ENCODE measurements at regions not wholly inside any gene's neighbourhood (a gene's known extent, or its start where the extent isn't known, plus 50 kb on each side); places are given as distances from the start of the nearest gene placed in this dataset.

DNA sequence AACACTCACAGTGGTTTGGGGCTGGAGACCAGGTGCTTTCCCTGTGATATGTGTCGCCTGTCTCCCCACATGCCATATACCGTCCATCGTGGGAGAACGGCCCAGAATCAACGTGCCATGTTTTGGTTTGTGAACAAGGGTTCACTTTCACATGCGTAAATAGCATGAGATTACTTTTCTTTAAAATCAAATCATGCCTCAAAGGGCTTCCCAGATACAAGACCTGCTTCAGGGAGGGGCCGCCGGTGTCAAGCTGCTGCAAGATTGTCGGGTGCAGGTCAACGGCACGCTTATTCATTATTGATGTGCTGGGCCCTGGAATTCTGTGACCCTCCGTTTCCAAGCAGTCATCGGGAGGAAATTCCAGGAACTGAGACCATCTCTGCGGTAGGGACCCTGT, 145.2 kb upstream of the RTL1 start:
- no peak for DNase-seq

DNA sequence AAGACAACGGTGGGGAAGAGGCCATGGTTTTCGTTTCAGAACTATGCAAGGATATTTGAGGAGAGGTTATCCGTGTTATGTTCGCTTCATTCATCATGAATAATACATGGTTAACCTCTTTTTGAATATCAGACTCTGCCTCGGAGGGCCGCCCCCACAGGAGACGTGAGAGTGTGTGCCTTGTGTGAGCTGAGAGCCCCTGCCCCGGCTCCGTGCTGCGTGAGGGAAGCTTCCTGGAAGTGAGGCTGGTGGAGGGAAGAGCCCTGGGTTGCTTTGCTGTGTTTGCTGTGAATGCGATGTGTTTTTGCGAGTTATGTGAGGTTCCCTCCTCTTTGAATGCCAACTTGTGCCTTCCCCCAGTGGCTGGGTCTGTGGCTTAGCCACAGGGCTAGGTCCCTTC, 146.0 kb upstream of the RTL1 start:
- no peak for DNase-seq

DNA sequence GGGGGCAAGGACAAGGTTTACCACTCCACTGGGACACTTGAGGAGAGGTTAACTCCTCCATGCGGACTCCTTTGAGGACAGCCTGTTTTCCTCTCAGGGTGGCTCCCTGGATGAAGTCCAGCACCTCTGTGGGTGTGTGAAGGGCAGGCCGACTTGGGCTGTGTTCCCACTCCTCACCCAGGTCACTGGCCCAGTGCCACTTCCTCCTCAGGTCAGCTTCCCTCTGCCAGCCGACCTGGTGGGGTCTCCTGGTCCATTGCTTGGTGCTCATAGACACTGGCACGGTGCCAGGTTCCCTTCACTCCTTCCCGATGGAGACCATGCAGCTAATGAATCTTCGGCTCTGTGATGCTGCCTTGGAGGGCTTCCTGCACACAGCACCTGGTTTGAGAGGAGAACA, 146.4 kb upstream of the RTL1 start:
- no peak for DNase-seq

DNA sequence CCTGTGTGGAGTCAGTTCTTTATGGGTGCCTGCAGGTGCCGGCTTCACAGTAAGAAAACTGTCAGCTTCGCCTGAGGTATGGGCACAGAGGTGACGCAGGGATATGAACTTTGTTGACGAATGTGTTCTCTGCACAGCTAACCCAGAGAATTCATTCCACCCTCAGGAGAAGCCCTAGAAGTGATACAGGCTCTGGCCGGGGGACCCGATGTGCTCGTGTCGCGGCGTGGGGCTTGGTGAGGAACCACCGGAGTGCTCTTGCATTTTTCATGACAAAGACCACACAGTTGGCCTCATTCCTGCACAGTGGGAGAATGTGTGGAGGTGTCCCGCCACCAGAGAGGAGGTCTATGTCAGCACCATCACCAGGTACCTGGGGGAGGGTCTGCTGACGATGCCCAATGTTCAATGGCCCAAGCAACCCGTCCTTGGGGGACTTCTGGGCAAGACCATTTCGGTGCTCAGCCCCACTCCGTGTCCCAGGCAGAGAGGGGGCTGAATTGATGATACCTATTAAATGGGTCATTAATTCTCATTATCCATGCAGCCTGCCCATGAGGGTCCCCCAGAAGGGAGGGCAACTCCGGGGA, 147.5 kb upstream of the RTL1 start:
- DNase-seq, result no peak

DNA sequence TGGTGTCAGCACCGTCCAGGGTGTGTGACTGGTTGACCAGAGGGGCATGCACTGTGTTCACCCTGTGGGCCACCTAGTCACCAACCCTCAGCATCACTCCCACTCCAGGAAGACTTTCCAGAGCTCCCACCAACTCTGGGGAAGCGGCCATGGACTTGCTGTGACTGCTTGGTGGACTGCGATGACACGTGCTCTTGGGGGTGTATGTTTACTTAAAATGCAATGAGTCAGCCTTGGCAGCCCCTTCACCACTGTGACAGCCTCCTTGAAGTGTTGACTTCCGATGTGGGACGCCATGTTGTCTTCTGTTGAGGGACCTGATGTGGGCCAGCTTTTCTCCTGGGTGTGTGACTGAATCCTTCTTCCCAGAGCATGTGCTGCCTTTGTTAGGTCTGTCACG, 151.1 kb upstream of the RTL1 start:
- no peak for DNase-seq

DNA sequence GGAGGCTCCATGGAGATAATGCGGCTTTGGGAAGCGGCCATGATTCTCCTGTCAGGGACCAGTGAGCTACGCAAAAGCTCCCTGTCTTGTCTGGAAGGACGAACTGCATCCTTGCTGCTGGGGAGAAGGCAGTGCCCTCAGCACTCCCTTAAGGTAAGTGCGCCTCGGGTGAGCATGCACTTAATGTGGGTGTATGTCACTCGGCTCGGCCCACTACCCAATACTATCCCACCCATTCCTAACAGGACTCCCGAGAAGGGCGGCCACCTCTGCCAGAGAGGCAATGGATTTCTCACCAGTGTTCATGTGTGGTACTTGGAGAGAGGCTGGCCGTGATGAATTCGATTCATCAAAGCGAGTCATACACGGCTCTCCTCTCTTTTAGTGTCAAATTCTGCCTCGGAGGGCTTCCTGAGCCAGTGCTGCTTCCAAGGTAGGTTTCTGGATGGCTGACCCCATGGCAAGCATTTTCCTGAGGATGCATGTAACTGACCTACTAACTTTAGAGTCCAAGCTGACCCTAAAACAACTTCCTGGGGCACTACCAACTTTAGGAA, 151.7 kb upstream of the RTL1 start:
- no peak for DNase-seq

DNA sequence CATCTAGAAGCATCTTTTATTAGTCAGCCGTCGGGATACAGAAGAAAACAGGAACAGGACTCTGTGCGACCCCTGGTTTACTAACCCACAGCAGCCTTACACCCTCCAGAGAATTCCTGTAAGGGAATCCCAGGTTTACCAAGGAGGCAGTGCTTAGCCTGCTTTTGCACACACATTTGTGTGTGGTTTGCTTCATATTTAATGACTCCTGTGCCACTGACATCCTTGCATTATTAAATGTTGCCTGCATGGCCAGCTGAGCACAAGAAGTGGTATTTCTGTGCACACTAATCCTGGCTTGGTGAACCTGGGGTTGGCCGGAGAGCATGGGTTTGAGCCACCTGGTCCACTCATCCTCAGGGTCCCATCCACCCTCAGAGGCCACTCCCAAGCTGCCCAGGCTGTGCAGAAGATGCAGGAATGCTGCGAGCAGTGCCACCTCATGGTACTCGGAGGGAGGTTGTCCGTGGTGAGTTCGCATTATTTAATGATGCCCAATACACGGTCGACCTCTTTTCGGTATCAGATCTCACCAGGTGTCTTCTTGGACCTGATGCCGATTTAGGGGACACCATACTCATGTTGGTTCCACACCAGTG, 152.4 kb upstream of the RTL1 start:
- DNase-seq, result no peak

DNA sequence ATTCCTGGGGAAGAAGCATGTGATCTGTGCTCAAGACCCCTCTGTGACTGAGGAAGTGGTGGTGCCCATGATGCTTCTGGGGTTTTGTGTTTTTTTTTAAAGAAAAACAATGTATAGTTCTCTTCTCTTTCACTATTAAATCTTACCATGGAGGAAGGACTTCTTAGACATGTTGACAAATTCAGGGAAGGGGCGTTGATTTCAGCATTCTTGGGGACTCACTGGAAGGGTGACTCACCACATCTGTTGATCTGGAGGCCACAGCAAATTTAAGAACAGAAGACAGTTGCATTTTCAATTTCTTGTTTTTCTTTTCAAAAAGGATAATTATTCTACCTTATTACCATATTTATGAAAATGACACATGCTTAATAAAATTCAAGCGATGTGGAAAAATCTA, 152.9 kb upstream of the RTL1 start:
- DNase-seq, result no peak

DNA sequence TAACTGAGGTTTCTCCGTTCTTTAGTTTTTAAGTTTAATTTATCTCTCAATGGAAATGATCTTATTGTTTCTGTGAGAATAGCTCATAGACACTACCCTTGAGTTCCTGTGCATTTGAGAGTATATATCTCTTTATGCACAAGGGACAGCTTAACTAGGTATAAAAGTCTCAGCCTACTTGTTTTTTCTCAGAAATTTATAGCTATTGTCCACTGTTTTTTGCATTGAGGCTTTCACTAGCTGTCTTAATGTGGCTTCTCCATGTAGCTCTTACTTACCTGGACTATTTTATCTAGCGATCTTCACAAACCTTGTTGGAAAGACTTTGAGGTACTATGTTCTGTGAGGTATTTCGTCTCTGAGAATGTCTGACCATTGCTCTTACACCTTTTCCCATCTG, 153.9 kb upstream of the RTL1 start:
- DNase-seq, result no peak

DNA sequence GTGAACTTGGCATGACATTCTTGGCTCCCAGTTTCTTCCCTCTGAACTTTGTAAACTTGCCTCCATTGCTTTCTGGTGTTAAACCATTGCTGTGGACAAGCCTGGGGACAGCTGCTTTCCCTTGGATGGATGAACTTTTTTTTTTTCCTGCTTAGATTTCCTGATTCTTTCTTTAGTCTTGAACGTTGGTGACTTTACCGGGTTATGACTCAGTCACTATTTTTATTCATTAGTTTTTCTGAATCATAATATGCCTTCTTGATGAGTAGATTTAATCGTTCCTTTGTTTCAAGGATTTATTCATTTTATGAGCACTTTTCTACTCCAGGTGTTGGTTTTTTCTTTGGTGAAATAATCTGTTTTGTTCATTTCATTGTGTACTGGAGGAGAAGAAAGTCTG, 155.0 kb upstream of the RTL1 start:
- no peak for DNase-seq

DNA sequence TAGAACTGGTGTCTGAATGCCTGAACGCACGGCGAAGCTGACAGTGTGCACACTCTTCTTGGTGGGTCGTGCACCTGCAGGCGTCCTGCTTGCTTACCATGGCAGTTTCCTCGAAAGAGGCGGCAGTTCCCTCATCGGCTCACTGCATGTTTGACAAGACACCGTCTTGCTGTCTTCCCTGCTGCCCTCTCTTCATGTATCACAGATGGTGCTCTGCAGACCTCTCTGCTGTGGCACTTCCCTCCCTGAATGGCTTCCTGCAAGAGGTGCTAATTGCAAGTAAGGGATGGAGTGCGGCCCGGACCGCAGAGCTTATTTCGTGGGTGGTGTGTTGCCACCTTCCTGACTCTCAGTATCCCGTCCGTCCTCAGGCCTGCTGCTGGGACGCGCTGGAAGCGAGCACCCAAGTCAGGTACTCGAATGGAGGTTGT, 156.7 kb upstream of the RTL1 start:
- DNase-seq, result no peak

DNA sequence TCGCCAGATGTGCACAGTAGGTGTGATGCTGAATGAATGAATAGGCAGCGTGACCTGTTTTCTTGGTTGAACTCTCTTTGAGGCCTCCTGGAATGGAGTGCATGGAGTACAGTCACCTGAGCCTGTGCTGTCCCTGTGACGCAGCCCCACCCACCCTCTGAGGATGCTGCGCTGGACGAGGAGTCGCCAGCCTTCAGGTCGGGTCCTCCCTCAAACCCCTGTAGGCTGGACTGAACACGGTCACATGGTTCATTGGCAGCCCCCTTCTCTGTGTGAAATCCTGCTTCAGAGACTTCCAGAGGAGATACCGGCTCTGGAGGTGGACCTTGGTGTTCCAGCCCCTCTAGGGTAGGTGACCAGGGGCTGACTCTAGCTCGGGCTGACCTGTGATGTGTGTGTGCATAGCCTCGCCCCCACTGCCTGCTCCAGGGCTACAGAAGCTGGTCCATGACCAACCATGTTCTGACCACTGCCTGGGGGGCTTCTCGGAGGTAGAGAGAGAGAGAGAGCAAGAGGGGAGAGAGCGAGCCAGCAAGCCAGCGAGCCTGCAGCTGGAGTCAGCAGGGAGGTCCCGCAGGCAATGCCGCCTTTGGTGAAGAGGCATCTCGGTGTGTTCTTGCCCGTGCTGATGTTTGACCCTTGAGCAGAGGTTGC, 158.0 kb upstream of the RTL1 start:
- DNase-seq, result no peak

DNA sequence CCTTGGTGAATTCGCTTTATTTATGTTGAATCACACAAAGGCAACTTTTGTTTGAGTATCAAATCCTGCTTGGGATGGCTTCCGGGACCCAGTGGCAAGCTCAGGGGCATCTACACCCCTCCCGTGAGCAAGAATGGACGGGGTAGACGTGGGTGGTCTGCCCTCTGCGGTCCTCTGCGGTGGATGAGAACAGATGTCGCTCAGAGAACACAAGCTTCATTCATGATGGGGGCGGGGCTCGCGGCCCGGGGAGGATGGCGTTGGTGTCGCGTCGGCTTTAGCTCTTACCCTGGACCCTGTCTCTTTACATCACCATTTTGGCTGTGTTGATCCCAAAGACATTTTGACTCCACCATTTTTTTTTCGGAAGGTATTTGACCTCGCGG, 158.5 kb upstream of the RTL1 start:
- no peak for DNase-seq

DNA sequence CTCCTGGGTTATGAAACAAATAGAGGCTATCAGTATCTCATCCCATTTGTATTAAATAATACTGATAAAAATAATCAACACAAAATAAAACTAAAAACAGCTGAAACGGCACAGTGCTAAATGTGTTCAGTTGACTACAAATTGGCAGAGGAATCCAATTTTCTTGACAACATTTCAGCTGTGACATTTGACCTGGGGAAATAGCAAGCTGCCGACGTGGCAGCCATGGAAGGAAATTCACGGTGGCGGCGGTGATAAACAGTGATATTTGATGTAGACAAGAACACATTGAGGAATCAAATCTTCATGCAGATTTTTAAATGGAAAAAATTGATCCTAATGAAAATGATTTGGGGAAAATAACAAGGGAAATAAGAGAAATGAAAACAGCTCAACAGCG, 159.1 kb upstream of the RTL1 start:
- DNase-seq, result no peak

DNA sequence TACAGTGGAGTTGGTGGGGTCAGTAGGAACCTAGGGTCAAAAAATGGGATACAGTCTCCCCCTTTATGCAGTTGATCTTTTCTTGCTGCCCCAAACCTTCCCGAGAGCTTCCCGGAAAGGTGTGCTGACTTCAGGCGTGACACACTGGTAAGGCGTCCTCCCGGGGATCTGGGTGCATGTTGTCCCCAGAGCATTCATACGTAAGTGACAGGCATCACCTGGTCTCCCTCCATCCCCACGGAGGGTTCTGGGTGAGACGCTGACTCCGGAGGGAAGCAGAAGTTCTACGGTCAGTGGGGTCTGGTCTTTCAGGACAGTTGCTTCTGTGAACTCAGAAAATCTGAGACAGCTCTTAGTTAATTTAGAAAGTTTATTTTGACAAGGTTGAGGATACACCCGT, 159.6 kb upstream of the RTL1 start:
- no peak for DNase-seq

DNA sequence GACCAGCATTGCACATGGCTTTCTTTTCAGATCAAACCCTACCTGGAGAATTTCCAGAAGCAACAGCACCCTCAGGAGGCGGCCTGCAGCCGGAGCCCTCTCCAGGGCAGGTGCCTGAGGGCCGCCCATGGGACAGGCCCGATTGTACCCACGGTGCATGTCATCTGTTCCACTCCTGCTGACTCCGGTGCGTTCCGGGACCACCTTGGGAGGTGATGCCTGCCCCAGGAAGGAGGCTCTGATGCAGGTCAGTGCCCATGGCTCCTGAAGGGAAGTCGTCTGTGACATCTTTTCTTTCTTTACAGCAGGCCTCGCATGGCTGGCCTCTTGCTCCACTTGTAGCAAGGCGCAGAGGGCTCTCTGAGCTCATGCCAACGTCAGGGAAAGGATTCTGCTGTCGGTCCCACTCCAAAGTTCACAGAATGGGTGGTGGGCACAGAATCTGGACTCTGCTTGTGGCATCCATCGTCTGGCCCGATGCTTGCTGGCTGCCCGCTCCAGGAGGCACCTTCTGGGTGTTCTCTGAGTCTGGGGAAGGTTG, 160.7 kb upstream of the RTL1 start:
- DNase-seq, result no peak

DNA sequence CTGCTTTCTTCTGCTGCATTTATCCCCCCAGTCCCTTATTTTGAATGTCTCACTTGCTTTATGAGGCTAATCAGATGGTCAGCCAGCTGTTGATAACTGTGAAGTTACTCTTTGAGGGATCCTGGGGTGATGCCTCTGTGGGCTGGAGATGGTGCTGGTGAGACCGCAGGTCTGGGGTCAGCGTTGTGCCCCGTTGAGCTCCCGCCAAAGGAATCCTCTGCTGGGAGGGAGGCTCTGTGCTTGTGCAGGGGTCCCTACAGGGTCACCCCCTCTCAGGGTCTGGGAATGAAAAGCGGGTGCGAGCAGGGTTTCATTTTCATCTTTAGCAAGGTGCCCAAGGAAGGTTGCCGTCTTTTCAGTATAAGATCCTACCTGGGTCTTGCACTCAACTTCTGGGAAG, 161.2 kb upstream of the RTL1 start:
- DNase-seq, result no peak

DNA sequence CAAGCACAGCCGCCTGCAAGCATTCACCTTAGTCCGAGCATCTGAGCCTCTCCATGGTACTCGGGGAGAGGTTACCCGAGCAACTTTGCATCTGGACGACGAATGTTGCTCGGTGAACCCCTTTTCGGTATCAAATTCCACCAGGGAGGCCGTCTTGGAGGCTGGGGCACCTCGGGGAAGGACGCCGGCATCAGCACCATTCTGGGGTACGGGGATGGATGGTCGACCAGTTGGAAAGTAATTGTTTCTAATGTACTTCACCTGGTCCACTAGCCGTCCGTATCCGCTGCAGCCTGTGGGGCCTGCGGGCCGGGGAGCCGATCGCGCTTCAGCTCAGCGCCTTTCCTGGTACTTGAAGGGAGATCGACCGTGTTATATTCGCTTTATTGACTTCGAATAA, 161.7 kb upstream of the RTL1 start:
- DNase-seq, result no peak

DNA sequence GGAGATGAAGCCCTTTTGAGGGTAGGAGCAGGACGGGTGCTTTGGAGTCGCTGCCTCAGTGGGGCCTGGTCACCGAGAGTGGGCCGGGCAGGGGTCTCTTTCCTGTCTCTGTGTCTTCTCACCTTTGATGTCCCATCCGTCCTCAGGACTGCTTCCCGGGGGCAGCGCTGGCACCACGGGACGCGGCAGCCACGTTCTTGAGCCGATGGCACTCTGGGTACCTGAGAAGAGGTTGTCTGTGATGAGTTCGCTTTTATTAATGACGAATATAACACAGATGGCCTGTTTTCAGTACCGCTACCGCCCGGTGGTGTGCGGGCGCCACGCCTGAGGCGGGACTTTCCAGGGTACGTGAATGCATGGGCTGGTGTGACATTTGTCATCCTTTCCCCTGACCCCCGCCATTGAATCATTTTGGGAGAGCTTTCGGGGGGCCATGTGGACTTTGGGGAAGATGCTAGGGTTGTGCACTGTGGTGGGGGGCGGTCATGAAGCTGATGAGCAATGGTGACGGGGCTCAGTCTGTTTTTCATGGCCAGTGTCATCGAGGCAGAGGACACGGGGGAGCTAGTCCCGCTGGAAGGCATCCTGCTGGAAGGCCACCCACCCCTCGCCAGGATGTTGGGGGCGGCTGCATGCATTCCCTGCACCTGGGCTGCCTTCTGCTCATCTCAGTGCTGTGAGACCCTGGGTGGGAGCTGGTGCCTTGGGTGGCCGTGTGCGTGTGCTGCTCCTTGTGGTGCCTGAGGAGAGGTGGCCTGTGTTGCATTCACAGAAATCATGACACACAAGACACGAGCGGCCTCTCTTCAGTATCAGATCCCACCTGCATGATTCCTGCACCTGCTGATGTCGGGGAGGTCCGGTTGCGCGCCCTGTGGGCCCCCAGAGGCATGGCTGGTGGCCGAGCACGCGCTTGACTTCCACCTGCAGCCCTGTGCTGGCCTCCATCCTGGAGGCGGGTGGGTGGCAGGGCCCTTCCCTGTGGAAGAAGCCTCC, 162.5 kb upstream of the RTL1 start:
- no peak for DNase-seq

DNA sequence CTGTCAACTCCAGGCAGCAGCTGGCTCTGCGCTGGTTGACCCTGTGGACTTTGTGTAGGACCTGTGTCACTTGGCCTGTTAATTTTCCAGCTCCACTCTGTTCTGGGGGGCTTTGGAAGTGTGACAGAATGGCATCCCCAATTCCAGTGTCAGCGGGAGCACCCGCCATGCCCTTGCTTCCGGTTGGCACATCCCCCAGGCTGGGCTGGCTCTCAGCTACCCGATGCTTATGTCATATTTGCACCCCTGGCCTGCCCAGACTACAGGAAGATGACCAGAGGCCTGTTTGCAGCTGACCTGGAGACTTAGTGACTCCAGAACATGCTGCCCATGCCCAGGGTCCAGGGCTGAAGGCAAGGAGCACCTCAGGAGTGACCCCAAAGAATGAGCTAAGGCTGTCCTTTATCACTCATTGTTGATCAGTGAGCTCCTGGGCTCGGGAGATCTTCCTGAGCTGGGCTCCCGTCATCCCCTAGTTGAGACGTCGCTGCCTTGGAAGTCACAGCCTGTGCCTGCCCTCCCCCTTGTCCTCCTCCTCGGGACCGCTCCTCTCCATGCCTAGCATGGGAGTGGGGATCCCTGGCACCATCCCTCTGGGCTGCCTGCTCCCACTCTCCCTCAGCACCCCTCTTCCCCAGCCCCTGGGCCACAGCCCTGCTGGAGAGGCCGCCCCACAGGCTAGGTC, 163.4 kb upstream of the RTL1 start:
- no peak for DNase-seq

DNA sequence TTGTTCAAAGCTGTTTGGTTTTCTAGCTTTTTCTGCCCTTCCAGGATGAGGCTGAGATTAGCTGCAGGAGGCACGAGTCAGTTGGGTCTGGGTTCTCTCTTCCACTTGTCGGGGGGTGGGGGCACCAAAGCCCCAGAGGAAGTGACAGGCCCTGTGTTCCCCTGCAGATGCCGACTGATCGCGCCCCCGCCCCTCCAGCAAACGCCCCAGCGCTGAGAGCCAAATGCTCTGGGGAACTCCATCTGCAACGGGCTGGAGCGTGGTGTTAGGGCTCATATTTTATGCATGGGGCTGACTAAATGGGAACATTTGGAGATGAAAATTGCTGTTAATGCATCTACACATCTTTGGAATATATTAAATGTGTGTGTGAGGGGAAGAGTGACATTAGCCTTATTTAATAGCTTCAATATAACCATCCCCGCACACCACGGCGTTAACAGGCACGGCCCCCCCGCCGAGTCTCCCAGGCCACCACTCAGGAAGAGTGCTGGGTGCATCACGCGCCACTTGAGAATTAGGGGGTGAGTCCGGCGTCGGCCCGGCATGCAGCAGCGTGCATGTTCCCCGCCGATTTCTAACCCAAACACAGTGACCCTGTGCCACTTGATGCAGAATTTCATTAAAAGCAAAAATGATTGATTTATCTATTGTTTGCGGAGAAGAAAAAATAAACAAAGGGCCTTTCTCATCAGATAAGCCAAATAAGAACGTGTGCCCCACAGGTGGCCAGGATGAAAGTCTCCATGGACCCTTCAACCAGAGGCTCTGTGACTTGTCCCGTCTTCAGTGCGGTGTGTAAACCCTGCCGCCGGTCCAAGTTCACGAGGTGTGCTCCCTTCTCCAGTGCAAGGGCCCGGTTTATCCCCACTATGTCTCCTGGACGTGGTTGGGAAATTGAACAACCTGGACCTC, 165.0 kb upstream of the RTL1 start:
- DNase-seq, result no peak

DNA sequence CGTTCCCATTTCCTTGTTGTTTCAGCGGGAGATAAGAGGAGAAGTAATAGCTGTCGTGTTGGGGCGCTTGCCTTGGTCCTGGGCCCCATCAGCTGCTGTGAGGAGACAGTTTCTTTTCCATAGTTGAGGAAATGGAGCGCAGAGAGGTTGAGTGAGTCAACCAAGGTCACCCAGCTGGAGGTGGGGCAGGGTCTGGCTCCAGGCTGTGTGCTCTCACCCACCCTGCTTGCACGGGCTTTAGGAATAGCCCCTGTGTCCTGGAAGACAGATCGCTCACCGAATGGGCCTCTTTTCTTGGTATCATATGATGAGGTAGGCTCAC, 165.7 kb upstream of the RTL1 start:
- no peak for DNase-seq
